GM19324 (cell line): ENCODE measurements at regions not wholly inside any gene's neighbourhood (a gene's known extent, or its start where the extent isn't known, plus 50 kb on each side); places are given as distances from the start of the nearest gene placed in this dataset.

ENCODE experiments used
- ATAC-seq: cut with Tn5 transposase; IDR thresholded peaks from one replicate; pipeline ENCODE4 v1.9.1; 2021; ENCODE audit warnings: mild to moderate bottlenecking, moderate library complexity; ENCODE audit not compliant: unreplicated experiment, low FRiP score

DNA sequence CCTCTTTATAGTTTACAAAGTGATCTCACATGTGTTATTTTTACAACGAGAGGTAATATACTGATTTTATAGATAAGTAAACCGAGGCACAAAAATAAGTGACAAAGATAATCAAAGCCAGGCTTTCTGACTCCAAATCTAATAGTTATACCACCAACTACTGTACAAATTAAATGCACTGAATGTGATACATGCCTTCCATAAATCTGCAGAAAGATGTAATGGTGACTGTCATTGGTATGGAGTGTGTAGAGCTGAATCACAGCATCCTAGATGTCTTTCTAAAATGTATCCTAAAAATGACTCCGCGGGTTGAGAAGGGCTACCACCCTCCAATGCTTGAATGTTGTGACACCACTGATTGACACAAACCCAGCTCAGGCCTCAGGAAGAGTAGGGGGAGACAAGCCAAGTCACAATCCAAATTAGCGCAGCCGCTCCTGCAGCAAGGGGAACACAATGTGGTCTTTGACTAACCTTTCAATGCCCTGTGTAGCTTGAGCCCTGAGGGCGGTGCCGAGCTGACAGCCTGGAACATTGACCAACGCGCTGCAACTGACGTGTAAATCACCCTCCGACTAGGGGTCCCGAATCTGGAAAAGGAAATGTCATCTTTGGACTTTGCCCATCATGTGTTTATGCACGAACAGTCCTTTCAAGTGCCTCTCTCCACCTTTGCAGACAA, 136.8 kb downstream of the OLIG3 start:
- no peak for ATAC-seq

DNA sequence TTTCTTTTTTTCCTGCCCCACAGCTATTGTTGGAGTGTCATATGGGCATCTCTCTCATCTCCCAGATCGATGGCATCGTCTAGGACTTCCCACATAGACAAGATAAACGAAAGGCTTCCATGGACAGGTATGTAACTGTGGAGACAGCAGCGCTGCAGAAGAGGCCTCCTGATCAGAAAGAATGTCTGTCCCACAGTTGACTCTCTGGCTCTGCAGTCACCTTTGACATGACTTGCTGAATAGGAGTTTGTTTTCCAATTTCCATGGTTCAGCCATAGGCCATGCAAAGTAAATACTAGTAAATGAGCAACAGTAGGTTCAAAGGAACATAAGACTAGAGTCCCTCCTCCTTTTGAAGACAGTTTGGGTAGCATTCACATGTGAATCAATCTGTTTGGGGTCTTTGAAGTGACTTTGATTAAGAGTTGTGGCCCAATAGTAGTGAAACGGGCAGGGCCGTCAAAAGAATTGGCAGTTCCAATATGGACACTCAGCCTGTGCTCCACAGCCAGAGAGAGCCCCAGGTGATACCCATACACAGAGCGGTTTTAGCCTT, 134.7 kb upstream of the IFNGR1 start:
- ATAC-seq = no peak

DNA sequence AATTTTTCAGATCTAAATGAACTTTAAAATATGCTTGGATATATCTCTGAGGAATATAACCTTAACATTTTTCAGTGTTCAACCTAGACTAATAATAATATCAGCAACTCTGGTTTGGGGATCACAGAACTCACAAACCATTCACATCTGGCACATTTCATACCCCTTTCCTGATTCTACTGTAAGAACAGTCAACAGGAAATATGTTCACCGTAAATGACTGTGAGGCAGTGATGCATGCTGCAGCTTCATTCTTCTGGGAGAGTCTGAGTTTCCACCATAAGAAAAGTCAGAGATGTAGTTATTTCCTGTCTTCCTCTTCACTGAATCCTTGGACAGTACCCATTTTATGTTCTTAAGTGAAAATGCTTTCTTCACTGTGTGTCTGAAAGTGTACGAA, 134.2 kb upstream of the IFNGR1 start:
- ATAC-seq = no peak

DNA sequence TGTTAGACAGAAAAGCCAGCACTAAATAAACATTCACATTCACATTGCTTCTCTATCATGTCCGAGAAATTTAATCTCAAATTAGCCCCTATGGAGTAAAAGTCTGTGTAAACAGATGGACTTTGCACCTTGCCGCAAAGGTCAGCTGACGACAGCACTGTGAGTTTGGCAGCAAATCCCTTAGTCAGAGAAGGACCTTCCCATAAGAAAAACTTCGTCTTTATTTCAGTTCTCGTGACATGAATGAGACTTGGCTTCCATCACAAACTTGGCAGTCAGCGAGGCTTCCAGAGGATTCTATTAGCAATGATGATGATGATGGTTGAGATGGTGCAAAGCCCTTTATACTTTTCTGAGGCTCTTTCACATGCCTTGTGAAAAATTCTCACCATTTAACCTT, 133.7 kb upstream of the IFNGR1 start:
- no peak for ATAC-seq

DNA sequence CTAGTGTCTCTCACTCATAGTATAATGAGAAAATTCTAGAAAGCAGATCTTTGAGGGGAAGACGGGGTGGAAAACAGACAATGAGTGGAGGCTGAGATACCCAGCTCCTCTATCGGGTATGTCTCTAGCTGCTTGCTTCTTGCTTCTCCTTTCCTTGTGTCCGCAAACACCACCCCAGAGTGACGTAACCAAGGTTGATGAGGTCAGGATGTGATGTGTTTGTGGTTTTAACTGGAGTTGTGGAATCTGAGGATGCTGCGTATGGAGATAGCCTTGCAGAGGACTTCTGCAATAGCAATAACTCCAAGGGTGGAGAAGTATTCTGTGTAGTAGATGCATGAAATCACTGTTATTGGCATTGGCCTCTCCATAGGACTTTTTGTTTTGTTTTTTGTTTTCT, 132.7 kb upstream of the IFNGR1 start:
- ATAC-seq = no peak

DNA sequence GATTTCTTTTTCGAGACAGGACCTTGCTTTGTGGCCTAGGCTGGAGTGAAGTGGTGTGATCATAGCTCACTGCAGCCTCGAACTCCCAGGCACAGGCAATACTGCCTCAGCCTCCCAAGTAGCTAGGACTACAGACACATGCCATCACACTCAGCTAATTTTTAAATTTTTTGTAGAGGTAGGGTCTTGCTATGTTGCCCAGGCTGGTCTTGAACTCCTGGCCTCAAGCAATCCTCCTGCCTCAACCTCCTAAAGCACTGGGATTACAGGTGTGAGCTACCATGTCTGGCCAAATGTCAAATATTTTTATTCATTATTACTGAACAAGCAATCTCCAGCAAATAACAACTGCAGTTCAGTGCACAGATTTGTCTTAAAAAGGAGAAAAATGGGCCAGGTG, 131.7 kb upstream of the IFNGR1 start:
- no peak for ATAC-seq

DNA sequence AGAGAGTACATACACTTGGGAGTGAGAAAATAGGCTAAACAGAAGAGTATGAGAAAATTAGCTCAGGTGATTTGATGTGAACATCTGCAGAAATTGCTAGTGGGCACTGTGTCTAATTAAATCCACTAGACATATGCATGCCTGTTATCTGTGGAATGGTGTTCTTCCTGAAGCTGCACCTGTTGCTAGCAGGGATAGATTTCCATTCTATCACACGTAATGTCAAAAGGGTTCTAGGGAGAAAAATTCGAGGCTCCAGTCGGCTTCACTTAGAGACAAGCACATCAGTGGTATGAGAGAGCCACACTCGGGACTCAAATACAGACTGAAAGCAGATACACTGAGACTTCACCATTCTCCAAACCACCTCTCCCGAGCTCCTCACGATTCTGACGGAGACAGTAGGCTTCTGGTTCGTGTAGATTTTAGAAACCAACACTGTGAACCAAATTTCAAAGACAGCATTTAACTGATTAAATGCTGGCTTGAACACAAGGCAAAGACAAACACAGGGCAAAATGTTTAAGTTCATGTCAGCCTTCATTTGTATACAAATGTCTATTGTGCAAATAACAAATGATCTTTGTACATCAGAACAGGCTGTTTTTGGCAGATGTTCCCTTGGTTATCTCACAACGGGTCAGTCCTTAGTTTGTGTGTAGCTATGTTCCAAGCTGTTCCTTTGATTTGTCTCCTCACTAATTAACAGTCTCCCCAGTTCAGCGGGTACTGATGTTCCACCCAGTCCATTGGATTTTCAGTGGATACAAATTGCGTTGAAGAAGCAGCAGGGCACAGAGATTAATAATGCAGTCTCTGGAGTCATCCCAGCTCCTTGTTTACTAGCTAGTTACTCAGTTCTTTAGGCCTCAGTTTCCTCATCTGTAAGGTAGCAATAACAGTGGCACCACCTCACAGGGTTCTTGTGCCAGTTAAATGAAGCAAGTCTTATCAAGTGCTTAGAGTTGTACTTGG, 131.0 kb upstream of the IFNGR1 start:
- no peak for ATAC-seq

DNA sequence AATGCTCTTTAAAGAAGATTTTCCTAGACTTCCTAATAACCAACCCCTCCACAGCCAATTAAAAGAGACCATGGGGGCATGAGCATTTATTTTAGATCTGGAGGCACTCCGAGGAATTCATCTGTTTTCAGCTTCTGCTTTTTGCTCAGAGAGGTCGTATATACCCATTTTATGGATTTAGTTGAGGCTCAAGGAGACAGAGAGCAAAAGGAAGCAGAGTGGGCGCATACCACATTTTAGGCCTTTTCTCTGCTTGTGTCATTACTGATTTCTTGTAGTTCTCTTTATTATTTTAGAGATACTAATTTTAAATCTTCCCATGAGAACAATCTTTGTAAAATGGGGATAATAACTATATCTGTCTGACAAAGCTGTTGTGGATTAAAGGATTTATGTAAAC, 129.6 kb upstream of the IFNGR1 start:
- ATAC-seq = no peak

DNA sequence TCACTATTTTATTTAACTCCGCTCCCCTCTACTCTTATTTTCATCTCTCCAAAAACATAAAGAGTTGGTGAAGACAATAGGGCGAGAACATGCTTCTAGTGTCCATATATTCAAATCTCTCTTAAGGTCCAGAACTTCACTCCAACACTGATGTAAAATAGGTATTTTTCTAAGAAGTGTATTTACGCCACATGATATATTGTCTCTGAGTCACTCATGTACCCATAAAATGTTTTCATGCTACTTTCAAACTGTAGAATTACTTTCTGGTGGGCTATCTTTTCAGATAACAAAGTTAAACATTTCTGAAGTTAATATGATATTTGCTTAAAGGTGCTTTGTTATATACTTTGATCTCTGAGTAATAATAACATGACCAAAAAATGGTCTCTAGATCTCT, 124.1 kb upstream of the IFNGR1 start:
- no peak for ATAC-seq

DNA sequence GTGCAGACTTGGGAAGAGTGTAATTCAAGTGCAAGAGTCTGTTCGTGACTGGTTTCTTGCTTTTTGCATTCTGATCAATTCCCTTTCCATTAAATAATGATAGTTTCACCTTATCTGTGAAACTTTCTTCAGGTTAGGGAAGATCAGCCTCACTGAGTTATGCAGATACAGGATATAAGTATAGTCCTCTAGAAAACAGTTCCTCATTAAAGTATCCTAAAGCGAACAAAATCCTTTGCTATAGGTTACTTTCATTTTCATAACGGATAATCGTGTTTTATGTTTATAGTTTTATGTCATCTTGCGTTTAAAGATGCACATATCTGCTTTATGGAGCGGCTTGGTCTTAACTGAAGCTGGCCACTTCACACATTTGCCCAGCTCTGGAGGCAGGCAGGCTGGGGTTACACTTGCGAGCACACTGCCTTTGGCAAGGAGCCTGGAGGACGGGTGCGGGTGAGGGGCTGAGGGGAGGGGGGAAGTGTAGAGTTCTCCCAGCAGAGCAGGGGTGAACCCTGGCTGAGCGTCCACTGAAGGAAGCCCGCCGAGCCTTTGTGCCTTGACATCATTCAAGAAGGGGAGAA, 123.5 kb upstream of the IFNGR1 start:
- ATAC-seq = no peak

DNA sequence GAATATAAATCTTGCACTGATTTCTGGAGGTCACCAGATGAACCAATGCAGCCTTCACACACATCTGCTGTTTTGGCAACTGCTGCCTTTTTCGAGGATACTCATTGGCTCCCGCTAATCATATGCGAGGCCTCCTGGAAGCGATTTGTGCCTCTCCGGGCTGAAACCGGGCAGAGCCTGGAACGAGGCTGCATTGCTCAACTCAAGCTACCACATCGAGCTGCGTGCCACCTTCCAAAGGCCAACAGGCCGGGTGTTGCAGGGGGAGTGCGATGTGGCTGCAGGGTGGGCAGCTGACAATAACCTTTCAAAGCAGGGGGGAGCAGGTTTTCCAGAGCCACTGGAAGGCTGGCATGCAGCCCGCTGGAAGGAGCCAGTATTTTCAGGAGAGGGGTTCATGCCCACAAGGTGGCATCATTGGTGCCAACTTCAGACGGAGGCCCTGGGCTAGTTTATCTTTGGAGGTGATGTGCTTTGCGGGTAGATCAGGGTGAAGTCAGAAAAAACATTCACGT, 122.6 kb upstream of the IFNGR1 start:
- no peak for ATAC-seq

DNA sequence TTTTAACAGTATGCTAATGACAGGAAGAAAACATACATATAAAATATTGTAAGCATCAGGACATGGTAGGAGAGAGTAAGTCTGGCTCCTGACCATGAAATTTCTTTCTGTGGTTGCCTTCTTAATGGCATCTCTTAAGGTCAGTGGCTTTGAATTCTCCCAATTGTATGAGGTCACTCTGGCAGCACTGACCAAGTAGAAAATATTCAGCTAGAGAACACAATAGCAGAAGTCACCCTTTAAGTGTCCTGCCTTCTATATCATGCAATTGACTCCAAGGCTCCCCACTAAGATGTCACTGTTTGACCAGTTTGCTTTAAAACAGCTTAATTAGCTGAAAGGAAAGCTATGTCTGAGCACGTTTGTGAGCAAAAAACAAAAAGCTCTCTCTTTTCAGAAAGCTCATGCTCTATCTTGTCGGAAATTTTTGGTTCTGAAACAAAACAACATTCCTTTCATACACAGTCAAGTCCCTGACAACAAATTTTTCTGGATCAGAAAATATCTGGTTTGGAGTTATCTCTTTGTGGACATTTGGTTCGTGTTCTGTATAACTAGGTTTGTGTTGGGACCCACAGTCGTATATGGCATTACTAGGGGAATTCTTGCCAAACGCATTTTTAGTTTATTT, 120.9 kb upstream of the IFNGR1 start:
- ATAC-seq = no peak

DNA sequence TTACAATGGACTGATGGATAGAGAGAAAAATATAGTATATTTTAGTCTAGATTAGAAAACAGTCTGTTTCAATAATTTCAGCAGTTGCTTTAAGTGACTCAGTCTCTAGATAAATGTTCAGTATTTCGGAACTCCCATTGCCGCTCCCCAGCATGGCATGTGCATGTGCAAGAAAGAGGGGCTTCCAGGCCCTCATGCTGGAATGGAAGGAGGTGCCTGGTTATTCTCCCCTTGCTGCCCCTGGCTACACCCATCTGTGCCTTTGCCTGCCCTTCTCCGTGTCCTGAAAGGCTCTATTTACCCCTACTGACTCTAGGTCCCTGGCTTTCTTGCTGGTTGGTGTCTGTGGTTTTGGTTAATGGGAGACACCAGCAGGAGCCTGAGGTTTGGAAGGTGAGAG, 115.7 kb upstream of the IFNGR1 start:
- ATAC-seq = no peak

DNA sequence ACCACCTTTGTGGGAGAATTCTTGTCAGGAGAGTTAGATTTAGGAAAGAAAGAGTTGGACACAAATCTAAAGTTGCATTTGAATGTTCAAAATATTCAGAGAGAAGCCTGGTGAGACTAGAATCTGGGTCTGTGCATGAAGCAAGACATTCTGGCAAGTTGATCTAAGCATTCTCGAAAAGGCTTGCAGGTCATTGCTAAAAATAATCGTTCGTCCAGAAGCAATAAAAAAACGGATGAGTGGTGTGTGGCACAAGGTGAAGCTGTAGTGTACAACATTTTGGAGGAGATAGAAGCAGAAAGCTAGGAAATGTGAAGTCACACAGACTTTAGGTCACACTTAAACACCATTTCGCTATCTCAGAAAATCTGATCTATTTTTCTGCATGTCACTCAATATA, 114.9 kb upstream of the IFNGR1 start:
- no peak for ATAC-seq

DNA sequence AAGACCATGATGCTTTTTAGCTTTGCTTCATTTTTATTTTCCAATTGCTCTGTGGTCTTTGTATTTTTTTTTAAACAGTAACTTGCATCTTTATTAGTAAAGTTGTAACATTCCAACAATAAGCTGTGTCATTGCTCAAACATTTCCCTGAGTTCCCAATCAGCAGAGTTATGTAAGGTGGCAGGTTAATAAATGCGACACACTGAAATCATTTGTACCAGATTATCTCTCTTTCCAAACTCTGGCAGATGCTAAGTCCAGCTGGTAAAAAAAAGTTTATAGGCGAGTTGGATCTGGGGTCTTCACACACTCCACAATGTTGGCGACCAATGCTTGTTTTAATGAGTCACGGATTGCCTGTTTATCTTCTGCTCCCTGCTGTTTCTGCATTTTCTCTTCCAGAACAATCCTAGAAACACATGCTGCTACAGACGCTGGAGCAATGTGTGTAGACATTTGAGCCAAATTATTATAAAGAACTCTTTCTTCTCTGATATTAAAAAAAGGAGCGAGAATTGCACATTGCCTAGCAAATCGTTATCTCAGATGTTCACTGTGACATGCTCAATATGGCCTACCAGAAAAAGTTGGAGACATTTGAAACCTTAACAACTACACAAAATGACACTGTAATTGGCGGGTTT, 113.6 kb upstream of the IFNGR1 start:
- no peak for ATAC-seq

DNA sequence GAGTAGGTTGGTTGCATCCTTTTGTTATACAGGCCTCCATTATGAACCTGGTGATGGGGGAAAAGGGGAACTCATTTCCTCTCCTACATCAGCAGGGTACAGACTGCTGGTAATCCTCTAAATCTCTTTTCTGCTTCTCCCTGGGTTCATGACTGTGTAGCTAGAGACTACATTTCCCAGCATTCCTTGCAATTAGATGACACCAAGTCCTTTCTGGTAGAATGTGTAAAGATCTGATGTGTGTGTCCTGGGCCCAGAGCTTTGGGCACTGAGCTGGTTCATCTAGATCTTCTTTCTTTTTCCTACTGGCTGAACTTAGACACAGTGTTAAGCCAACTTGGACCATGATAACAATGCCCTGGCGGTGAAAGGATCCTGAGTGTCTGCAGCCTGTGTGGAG, 104.7 kb upstream of the IFNGR1 start:
- no peak for ATAC-seq

DNA sequence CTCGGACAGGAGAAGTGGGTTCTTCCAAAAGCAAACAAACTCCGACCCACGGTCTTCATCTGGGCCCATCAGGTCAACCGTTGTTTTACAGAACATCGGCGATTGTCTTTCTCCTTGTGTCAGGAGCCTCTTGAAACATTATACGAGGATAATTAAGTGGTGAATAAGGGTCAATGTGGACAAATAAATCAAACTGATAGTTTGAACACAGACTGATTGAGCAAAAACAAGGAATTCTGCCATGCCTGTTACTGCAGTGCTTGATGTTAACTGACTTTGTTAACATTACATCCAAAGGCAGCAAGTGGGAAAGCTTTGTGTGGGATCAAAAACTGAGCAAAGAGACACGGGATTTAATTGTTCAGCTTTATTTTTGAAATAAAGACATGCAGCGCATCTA, 101.1 kb upstream of the IFNGR1 start:
- no peak for ATAC-seq

DNA sequence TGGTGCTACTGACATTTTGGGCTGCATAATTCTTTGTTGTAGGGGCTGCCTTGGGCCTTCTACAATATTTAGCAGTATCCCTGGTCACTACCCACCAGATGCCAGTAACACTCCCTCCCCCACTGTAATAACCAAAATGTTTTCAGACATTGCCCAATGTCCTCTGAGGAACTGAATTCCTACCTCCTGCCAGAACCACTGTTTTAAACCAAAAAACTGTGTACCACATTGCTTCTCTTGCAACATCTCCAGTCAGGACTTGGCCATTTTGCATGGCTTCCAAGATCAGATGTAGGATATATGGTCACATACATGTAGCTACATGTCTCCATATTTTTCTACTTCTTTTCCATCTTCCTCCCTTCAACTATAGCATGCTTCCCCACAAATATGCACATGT, 97.4 kb upstream of the IFNGR1 start:
- ATAC-seq = no peak

DNA sequence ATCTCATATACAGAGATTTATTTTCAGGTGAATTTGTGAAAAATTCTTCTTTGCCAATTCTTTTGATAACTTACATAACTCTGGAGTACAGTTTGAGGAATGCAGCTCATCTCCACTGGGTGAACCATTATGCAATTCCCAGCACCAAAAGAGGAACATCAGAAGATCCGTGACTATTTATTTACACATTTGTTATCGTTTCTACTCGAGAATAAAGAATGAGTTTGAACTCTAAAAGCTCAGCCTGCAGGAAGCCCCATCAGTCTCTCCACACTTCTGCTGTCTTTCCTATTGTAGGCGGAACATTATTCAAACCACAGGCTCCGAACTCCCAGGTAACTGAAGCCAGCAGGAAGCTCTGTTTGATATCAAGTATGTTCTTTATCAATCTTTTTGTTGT, 95.9 kb upstream of the IFNGR1 start:
- no peak for ATAC-seq
